ENCODE measurements at regions not wholly inside any gene's neighbourhood (a gene's known extent, or its start where the extent isn't known, plus 50 kb on each side); places are given as distances from the start of the nearest gene placed in this dataset.

GRCh38 chr4:14092741-14093140 lies 465.2 kb upstream of the BOD1L1 start:
- DNase-seq (ENCODE audit: low read depth in 1 of 2, low spot score in 2 of 2) (no peak), FAIRE-seq (no peak)
- no peaks in the 10 kb centered on the region for H3K36me3 ChIP-seq (ENCODE audit: control insufficient read depth in 2 of 4, insufficient read depth in 4 of 4, low read length in 3 of 4)
- no peak overlapping the region for H2BK5ac ChIP-seq (ENCODE audit: low read depth, low read length)
- 94% methylated on average over 3 of the region's 3 CpGs; no CpG with 5 or more reads in 1 of the 2 experiments for WGBS, 2 experiments (ENCODE audit: extremely low coverage in 1 of 2, insufficient coverage in 1 of 2, insufficient read length in 1 of 2, insufficient replicate concordance in 2 of 2, low coverage in 1 of 2, low lambda C conversion rate in 2 of 2, missing lambda C conversion rate in 1 of 2)
- no peak overlapping the region for H3K14ac ChIP-seq (ENCODE audit: insufficient read length)
- ChIA-PET CTCF (ENCODE audit: partially characterized antibody) (no interaction called here), POLR2A (ENCODE audit: partially characterized antibody) (no interaction called here)
- no peak overlapping the region for H2AK5ac ChIP-seq (ENCODE audit: low read depth, low read length)
- H3K23ac ChIP-seq (ENCODE audit: insufficient read length) = no peak overlapping the region
- no peak overlapping the region for H4K91ac ChIP-seq (replicated peaks; ENCODE audit: insufficient read length, low read length)
- no peaks in the 10 kb centered on the region for H3K4me1 ChIP-seq (replicated peaks in 1 of 4; ENCODE audit: control insufficient read depth in 3 of 4, insufficient read depth in 4 of 4, low read length in 3 of 4)
- H2BK120ac ChIP-seq (replicated peaks; ENCODE audit: low read depth, low read length) = no peak overlapping the region
- H4K20me1 ChIP-seq (replicated peaks in 1 of 2; ENCODE audit: control insufficient read depth in 1 of 2, insufficient read depth in 2 of 2, low read length in 2 of 2) = no peaks in the 10 kb centered on the region
- H3K56ac ChIP-seq (replicated peaks; ENCODE audit: insufficient read length, low read depth, low read length) = no peak overlapping the region
- no peaks in the 10 kb centered on the region for H3K23me2 ChIP-seq (ENCODE audit: low read depth, low read length)
- no peak overlapping the region for H2AFZ ChIP-seq (ENCODE audit: low read length)
- H3K27ac ChIP-seq (ENCODE audit: low read depth, low read length) = no peak overlapping the region
- H3K4ac ChIP-seq (replicated peaks; ENCODE audit: insufficient read length, low read depth, low read length) = no peak overlapping the region
- no peak overlapping the region for H3K4me2 ChIP-seq (ENCODE audit: insufficient read depth in 1 of 2, low read depth in 2 of 2, low read length in 2 of 2)
- no peak overlapping the region for H2BK15ac ChIP-seq (ENCODE audit: low read length)
- H2BK12ac ChIP-seq (ENCODE audit: low read depth, low read length) = no peak overlapping the region
- no peak overlapping the region for H2BK20ac ChIP-seq (ENCODE audit: low read length)
- TF ChIP-seq SIRT6 (IDR thresholded peaks at IDR 0.05; ENCODE audit: low read length) = no peak
- no peak overlapping the region for H3K9ac ChIP-seq (replicated peaks in 1 of 4; ENCODE audit: extremely low read depth in 1 of 4, low read depth in 3 of 4, low read length in 3 of 4)
- no peaks in the 10 kb centered on the region for H3K27me3 ChIP-seq (replicated peaks in 1 of 4; ENCODE audit: control insufficient read depth in 3 of 4, extremely low read depth in 1 of 4, insufficient read depth in 3 of 4, low read length in 3 of 4)
- no peaks in the 10 kb centered on the region; a peak in 1 of 4 replicates for H3K79me2 ChIP-seq (ENCODE audit: control insufficient read depth in 1 of 2, insufficient read depth in 2 of 2, low read length in 2 of 2)
- no peak overlapping the region for H4K8ac ChIP-seq (ENCODE audit: extremely low read depth, insufficient read depth, low read length)
- no peaks in the 10 kb centered on the region for H3K79me1 ChIP-seq (ENCODE audit: low read depth, low read length)
- no peaks in the 10 kb centered on the region for H3K9me3 ChIP-seq (ENCODE audit: insufficient read depth in 2 of 2, low read depth in 1 of 2, low read length in 1 of 2)
- no peak overlapping the region for H3K4me3 ChIP-seq (ENCODE audit: extremely low read depth in 1 of 4, insufficient read depth in 2 of 4, low read depth in 3 of 4, low read length in 4 of 4)
- no peak overlapping the region for H3K18ac ChIP-seq (ENCODE audit: extremely low read depth, low read length)
- no peak overlapping the region for H4K5ac ChIP-seq (ENCODE audit: insufficient read length, low read depth, low read length)

All from H1 (cell line).